GM12892 (cell line): ENCODE measurements at regions not wholly inside any gene's neighbourhood (a gene's known extent, or its start where the extent isn't known, plus 50 kb on each side); places are given as distances from the start of the nearest gene placed in this dataset.

Experiments used
- POLR2A ChIP-seq: IDR thresholded peaks from 2 replicates; pipeline ENCODE4 v1.6.1; 2011; ENCODE audit warnings: low read depth, low read length, control low read depth
- POLR2AphosphoS5 ChIP-seq: IDR thresholded peaks from 2 replicates; pipeline ENCODE4 v1.6.1; 2011; ENCODE audit warnings: low read depth, low read length, control low read depth
- TAF1 ChIP-seq: IDR thresholded peaks from 2 replicates; pipeline ENCODE4 v1.6.1; 2011; ENCODE audit warnings: low read depth, mild to moderate bottlenecking, control low read depth, low read length, borderline replicate concordance

GRCh38 chr1:65535981-65536380 is 115.5 kb downstream of the LEPR start:
- no peak for TF ChIP-seq TAF1
- TF ChIP-seq POLR2AphosphoS5: no peak
- no peak for TF ChIP-seq POLR2A
